SK-N-MC (cell line): ENCODE measurements at regions not wholly inside any gene's neighbourhood (a gene's known extent, or its start where the extent isn't known, plus 50 kb on each side); places are given as distances from the start of the nearest gene placed in this dataset.

Experiments used
- EZH2 ChIP-seq: fragments of 200-600 bp; sonication (generic); IDR thresholded peaks from one replicate; pipeline ENCODE4 v1.6.1; 2017; ENCODE audit warnings: antibody characterized with exemption
- POLR2AphosphoS5 ChIP-seq: IDR thresholded peaks from 2 replicates; pipeline ENCODE4 v1.6.1; 2012; ENCODE audit warnings: mild to moderate bottlenecking, low read depth, low read length, borderline replicate concordance

DNA sequence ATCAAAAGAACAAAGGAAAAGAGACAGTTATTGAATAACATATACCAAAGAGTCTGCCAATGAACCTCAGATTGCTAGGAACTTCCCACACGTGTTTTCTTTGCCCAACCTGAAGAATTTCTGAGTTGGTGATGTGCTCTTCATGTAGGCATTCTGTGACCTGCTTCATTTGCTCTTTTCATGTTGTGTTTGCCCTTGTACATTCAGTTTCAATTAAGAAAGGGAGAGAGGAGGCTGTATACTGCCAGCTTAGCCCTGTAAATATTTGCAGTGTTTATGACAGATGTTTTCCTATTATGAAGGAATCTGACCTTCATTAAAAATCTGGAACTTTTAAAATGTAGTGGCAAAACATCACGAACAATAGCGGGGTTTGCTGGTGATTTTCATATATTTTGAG, 168.5 kb downstream of the GAS1 start:
- TF ChIP-seq EZH2 (no peak), POLR2AphosphoS5 (no peak)
